Right lung (tissue), 2 donors: ENCODE measurements at regions not wholly inside any gene's neighbourhood (a gene's known extent, or its start where the extent isn't known, plus 50 kb on each side); places are given as distances from the start of the nearest gene placed in this dataset.
"Not testable (repeated sequence)": the region's sequence is repeated elsewhere in the genome, so short reads cannot be mapped to it uniquely, and the experiment has no call there.

ENCODE experiments used
- DNase-seq, 2 donors: peaks; one replicate each; pipeline ENCODE4 v3.0.0-alpha.2; 2013

GRCh38 chr5:130955041-130955440 is 210.0 kb downstream of the HINT1 start:
- no peak for DNase-seq

DNA sequence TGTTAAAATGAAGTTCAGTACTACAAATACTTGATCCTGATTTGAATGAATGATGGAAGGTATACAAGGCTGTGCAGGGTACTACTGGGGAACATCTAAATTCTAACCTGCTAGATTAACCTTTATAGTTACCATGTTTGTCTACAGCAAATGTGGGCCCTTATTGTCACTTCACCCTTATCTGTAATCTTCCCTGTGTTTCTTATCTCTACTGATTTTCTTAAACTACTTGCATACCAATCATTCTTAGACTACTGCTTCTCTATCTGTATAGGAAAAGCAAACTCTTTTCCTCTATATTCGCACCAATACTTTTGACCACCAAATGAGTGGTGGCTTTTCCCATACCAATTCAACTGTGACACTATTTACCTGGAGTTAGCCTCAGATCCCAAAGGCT is 210.7 kb downstream of the HINT1 start:
- no peak for DNase-seq

- DNase-seq: no peak
Measured at GRCh38 chr5:130939059-130939458, 226.0 kb downstream of the HINT1 start.

GRCh38 chr5:130937046-130937445 is 228.0 kb downstream of the HINT1 start:
- DNase-seq: no peak

GRCh38 chr5:130923543-130924124 is 241.4 kb downstream of the HINT1 start:
- DNase-seq: no peak

GRCh38 chr5:130912088-130912487 is 253.0 kb downstream of the HINT1 start:
- DNase-seq: no peak

GRCh38 chr5:130908186-130908585 is 256.9 kb downstream of the HINT1 start:
- no peak for DNase-seq

GRCh38 chr5:130897537-130898195 is 267.4 kb downstream of the HINT1 start:
- DNase-seq: not testable (repeated sequence)

GRCh38 chr5:130897181-130897536 is 267.9 kb downstream of the HINT1 start:
- not testable (repeated sequence) for DNase-seq

DNA sequence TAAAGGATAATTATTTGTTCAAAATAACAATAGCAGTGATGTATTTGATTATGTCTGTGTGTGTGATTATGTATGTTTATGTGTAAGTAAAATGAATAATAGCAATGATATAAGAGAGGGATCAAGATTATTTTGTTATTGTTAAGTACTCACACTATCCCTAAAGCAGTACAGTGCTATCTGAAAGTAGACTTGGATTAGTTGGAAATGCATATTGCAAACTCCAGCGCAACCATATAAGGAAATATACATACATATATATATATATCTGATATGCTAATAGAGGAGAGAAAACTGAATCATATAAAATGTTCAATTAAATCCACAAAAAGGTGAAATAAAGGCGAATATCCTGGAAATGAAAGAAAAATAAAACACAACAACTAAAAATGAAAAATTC is 268.4 kb downstream of the HINT1 start:
- DNase-seq: no peak

DNA sequence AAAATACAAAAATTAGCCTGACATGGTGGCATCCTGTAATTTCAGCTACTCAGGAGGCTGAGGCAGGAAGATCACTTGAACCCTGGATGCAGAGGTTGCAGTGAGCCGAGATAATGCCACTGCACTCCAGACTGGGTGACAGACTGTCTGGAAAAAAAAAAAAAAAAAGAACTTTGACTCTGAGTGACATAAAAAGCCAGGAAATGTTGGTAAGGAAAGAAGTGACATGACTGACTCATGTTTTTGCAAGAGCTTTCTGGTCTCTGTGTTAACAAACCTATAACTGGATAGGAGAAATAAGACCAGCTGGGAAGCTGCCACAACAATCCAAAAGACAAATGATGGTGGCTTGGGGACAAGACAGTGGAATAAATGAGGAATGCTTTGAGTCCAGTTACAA is 272.1 kb downstream of the HINT1 start:
- no peak for DNase-seq

DNA sequence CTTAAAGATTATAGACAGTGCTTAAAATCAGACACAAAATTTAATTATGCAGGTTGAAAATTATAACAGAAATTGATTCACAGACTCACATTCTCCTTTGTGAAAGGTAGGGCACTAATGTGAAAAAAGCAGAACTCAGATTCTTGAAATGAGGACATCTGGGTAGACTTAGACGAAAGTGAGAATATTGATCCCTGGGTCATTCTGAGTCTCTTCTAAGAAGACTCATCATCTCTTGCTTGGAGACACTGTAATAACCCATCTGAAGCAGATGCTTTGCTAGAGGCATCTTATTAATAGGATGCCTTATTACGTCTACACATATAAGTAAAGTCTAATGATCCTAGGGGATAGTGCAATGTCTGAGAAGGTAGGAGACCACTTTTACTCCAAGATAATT is 274.4 kb downstream of the HINT1 start:
- no peak for DNase-seq

- no peak for DNase-seq
Measured at GRCh38 chr5:130885691-130886090, 279.4 kb downstream of the HINT1 start.

- no peak for DNase-seq
Measured at GRCh38 chr5:130885027-130885426, 280.0 kb downstream of the HINT1 start.

GRCh38 chr5:130884023-130884422 is 281.0 kb downstream of the HINT1 start:
- no peak for DNase-seq

DNA sequence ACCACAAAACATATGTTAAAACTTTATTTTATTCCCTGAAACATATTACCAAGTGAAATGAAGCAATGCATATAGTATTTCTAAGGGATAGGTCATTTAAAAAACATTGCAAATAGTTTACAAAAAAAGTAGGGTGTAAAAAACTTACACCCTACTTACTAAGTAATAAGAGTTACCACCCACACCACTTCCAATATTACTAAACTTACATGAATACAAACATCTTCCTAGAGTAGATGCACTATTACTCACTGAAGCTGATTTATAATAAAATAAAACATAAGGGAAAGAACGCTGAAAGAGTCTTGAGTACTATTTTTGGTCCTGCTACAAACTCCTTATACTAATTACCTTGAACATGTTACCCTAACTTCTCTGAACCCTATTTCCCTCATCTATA is 289.4 kb downstream of the HINT1 start:
- no peak for DNase-seq

DNA sequence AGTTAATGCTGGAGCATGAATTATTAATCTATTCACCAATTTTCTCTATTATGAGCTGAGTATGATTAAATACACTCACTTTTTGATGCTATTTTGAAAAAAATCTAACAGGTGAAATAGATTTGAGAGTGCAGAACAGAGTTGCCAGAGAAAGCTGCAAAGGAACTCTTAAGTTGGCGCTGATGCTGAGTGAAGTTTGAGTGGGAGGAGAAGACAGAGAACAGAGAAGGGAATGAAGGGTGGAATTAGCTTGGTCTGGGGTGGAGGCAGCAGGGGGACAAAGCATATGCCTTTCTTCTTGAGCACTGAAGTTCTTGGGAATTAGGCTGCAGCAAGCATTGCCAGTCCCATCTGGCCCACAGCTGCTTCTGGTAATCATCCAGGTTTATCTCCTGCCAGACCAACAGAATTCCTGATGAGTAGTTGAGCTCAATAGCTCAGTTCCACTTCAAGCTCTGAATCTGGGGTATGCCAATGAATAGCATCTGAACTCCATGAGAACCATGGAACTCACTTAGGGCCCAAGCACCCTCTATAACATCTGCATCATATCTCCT is 290.1 kb downstream of the HINT1 start:
- DNase-seq: no peak

DNA sequence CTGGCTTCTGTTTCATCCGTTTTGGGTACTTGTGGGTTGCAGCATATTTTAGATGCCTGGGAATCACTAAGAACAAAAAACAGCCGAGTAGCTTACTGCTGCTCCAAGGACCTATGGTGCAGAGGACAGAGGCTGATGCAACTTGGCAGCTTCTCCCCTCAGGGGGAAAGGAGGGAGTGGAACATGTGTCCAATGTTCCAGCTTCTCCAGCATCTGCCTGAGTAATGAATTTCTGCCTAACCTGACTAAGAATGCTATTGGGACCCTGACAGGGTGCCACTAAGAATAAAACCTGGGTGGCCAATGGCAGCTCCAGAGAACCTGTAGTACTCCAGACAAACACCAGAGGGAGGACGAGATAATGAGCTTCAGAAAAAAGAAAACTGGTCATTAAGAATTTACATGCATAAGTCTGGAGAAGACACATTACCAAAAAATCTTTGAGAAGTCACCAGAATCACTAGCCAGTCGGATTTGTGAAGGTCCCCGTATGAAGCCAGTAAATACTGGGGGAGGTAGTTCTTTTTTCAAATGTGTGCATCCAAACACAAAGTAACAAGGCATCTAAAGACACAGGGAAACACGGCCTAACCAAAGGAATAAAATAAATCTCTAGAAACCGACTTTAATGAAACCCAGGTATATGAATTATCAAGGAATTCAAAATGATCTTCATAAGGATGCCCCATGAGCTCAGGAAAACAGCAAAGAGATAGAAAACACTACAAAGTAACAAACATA is 293.5 kb downstream of the HINT1 start:
- no peak for DNase-seq

- DNase-seq: no peak
Measured at GRCh38 chr5:130870691-130871090, 294.4 kb downstream of the HINT1 start.

DNA sequence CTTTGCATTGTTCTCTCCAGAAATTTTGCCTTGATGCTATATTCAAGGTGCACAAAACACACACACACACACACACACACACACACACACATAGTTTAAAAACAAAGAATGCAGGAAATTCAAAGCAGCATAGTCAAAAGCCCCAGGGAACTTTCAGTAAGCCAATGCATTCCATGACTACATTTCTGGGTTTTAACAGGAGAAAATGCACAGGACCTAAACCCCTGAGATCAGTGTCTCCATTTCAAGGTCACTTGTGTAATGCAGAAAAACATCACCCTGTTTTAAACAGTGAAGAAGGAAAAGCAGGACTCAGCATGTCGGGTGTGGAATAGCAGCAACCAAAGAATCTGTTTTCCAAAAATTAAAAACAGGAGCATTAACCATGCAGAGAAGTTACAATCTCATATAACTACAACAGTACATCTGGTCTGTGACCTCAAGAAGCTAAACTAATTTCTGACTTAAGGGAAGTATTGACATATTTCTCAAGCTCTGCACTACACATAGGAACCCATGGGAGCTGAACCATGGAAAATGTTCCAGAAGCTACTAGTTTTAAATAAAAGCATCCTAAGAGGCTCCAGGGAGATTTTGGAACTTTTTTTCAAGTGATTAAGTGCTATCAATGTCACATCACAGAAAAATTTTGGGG is 296.7 kb downstream of the HINT1 start:
- DNase-seq: no peak

GRCh38 chr5:130845049-130845765 is 319.8 kb downstream of the HINT1 start:
- DNase-seq: no peak
